WTC11 (cell line): ENCODE measurements at regions not wholly inside any gene's neighbourhood (a gene's known extent, or its start where the extent isn't known, plus 50 kb on each side); places are given as distances from the start of the nearest gene placed in this dataset.

ENCODE experiments used
- ATAC-seq: fragments of 200-7000 bp; cut with Tn5 transposase; 2 replicates; pipeline ENCODE4 v1.10.0; 2021; ENCODE audit warnings: mild to moderate bottlenecking, moderate library complexity
- CTCF ChIA-PET: fragments of 300-600 bp; sonication (Branson Sonifier 250); formaldehyde crosslinking; loops from one replicate; lab custom pipeline; 2021; ENCODE audit warnings: antibody characterized with exemption; lab: Charles Lee
- POLR2A ChIA-PET: fragments of 350-600 bp; sonication (Branson Sonifier 250); formaldehyde crosslinking; loops from one replicate; lab custom pipeline; 2021; ENCODE audit warnings: antibody characterized with exemption; lab: Charles Lee
- DNase-seq: peaks from one replicate; pipeline ENCODE4 v3.0.0; 2021; ENCODE audit warnings: low spot score
- H3K27ac Mint-ChIP-seq: 2 replicates; pipeline ENCODE4 v1.8.0; 2021; ENCODE audit warnings: mixed read lengths
- H3K27me3 Mint-ChIP-seq: 2 replicates; pipeline ENCODE4 v1.8.0; 2021; ENCODE audit warnings: low read depth, mild to moderate bottlenecking, moderate library complexity, mixed read lengths
- H3K36me3 Mint-ChIP-seq: 2 replicates; pipeline ENCODE4 v1.8.0; 2021; ENCODE audit warnings: mixed read lengths
- H3K4me1 Mint-ChIP-seq: 2 replicates; pipeline ENCODE4 v1.8.0; 2022; ENCODE audit warnings: mixed read lengths
- H3K4me3 Mint-ChIP-seq: 2 replicates; pipeline ENCODE4 v1.8.0; 2021; ENCODE audit warnings: mild to moderate bottlenecking, moderate library complexity, mixed read lengths
- H3K9me3 Mint-ChIP-seq: 2 replicates; pipeline ENCODE4 v1.8.0; 2021; ENCODE audit warnings: mixed read lengths
- ELF4 ChIP-seq: sonication (generic); formaldehyde crosslinking; IDR thresholded peaks from 2 replicates; pipeline ENCODE4 v1.8.1; 2022; ENCODE audit warnings: low read depth, mild to moderate bottlenecking, moderate library complexity, missing genetic modification reagents
- ERG ChIP-seq: fragments of 250-450 bp; sonication (Bioruptor Pico); IDR thresholded peaks from 2 replicates; pipeline ENCODE4 v1.8.0; 2021; ENCODE audit warnings: mild to moderate bottlenecking
- FOXP4 ChIP-seq: sonication (generic); formaldehyde crosslinking; IDR thresholded peaks from 2 replicates; pipeline ENCODE4 v1.8.0; 2022; ENCODE audit warnings: mild to moderate bottlenecking, missing genetic modification reagents
- GABPB1 ChIP-seq: sonication (generic); formaldehyde crosslinking; IDR thresholded peaks from 2 replicates; pipeline ENCODE4 v1.8.1; 2023; ENCODE audit warnings: mild to moderate bottlenecking, missing genetic modification reagents
- MAX ChIP-seq: sonication (generic); formaldehyde crosslinking; IDR thresholded peaks from 2 replicates; pipeline ENCODE4 v1.8.0; 2022; ENCODE audit warnings: mild to moderate bottlenecking, missing genetic modification reagents
- OVOL2 ChIP-seq: fragments of 250-450 bp; sonication (Bioruptor Pico); IDR thresholded peaks from 2 replicates; pipeline ENCODE4 v1.9.0; 2021; ENCODE audit warnings: mild to moderate bottlenecking, borderline replicate concordance
- TCF7 ChIP-seq: sonication (generic); formaldehyde crosslinking; IDR thresholded peaks from 2 replicates; pipeline ENCODE4 v1.8.0; 2022; ENCODE audit warnings: mild to moderate bottlenecking, low read depth, missing genetic modification reagents, moderate library complexity
- TP53 ChIP-seq: sonication (generic); formaldehyde crosslinking; IDR thresholded peaks from 2 replicates; pipeline ENCODE4 v1.8.1; 2023; ENCODE audit warnings: mild to moderate bottlenecking, missing genetic modification reagents
- USF1 ChIP-seq: sonication (generic); formaldehyde crosslinking; IDR thresholded peaks from 2 replicates; pipeline ENCODE4 v1.8.0; 2022; ENCODE audit warnings: mild to moderate bottlenecking, missing genetic modification reagents
- ZBTB43 ChIP-seq: sonication (generic); formaldehyde crosslinking; IDR thresholded peaks from 2 replicates; pipeline ENCODE4 v1.8.1; 2023; ENCODE audit warnings: mild to moderate bottlenecking, missing genetic modification reagents
- ZMAT4 ChIP-seq: fragments of 250-450 bp; sonication (Bioruptor Pico); IDR thresholded peaks from 2 replicates; pipeline ENCODE4 v1.9.0; 2021; ENCODE audit warnings: mild to moderate bottlenecking
- ZNF232 ChIP-seq: sonication (generic); formaldehyde crosslinking; IDR thresholded peaks from 2 replicates; pipeline ENCODE4 v1.8.0; 2022; ENCODE audit warnings: mild to moderate bottlenecking, missing genetic modification reagents
- ZNF263 ChIP-seq: sonication (generic); formaldehyde crosslinking; IDR thresholded peaks from 2 replicates; pipeline ENCODE4 v1.8.1; 2022; ENCODE audit warnings: low read depth, mild to moderate bottlenecking, moderate library complexity, missing genetic modification reagents
- ZNF396 ChIP-seq: fragments of 250-450 bp; sonication (Bioruptor Pico); IDR thresholded peaks from 2 replicates; pipeline ENCODE4 v1.8.0; 2021; ENCODE audit warnings: mild to moderate bottlenecking, moderate library complexity, borderline replicate concordance

- no peak for TF ChIP-seq TP53 (CRISPR knock-in tag)
These were observed 282.7 kb upstream of the PRDM1 start (continued) for GRCh38 chr6:105803442-105803841.

GRCh38 chr6:105802703-105803102 is 283.4 kb upstream of the PRDM1 start:
- POLR2A ChIA-PET = no interaction called here
- TF ChIP-seq ZMAT4 (CRISPR knock-in tag) = no peak
- TF ChIP-seq MAX = no peak
- no peak for TF ChIP-seq TCF7 (CRISPR knock-in tag)
- no peak for TF ChIP-seq ZNF396 (CRISPR knock-in tag)
- TF ChIP-seq USF1 = no peak
- Mint-ChIP-seq H3K4me3 (no peak overlapping the region), H3K9me3 (no peaks in the 10 kb centered on the region), H3K27ac (no peak overlapping the region), H3K27me3 (no peaks in the 10 kb centered on the region; the same call in 1 of the 2 replicates), H3K36me3 (no peaks in the 10 kb centered on the region), H3K4me1 (no peaks in the 10 kb centered on the region)
- CTCF ChIA-PET = no interaction called here
- ATAC-seq (no peak), DNase-seq (no peak)

- no peaks in the 10 kb centered on the region for H3K9me3 Mint-ChIP-seq
- POLR2A ChIA-PET = no interaction called here
These were observed 285.3 kb upstream of the PRDM1 start for GRCh38 chr6:105800871-105801270.

More at GRCh38 chr6:105800871-105801270, 285.3 kb upstream of the PRDM1 start:
- H3K27ac Mint-ChIP-seq = no peak overlapping the region
- no peak for DNase-seq
- H3K4me3 Mint-ChIP-seq = no peak overlapping the region
- CTCF ChIA-PET = no interaction called here
- TF ChIP-seq ZNF232 (CRISPR knock-in tag) (no peak), ZBTB43 (CRISPR knock-in tag) (no peak), GABPB1 (CRISPR knock-in tag) (no peak), FOXP4 (no peak), OVOL2 (CRISPR knock-in tag) (no peak), ELF4 (CRISPR knock-in tag) (no peak), ZNF263 (no peak), ERG (CRISPR knock-in tag) (no peak)
- H3K4me1 Mint-ChIP-seq = no peaks in the 10 kb centered on the region
- no peaks in the 10 kb centered on the region; the same call in 1 of the 2 replicates for H3K27me3 Mint-ChIP-seq
- no peaks in the 10 kb centered on the region for H3K36me3 Mint-ChIP-seq
- ATAC-seq = no peak
